K562 (cell line): ENCODE measurements at regions not wholly inside any gene's neighbourhood (a gene's known extent, or its start where the extent isn't known, plus 50 kb on each side); places are given as distances from the start of the nearest gene placed in this dataset.

Experiments
- ATAC-seq: fragments of 200-7000 bp; cut with Tn5 transposase; 3 replicates; pipeline ENCODE4 v1.9.1; 2020; ENCODE audit warnings: moderate library complexity
- BruUV-seq: library from RNA; stranded (reverse); fragments of 400-500 nt; replicated peaks from 2 replicates; lab custom pipeline; 2021; lab: Mats Ljungman, UMichigan
- CTCF ChIA-PET: fragments of 300-600 bp; formaldehyde crosslinking; extraction: SDS; loops from one replicate; lab custom pipeline; 2021; ENCODE audit warnings: low intra/inter-chr PET ratio; lab: Yijun Ruan, JAX
- POLR2A ChIA-PET: fragments of 300-600, 350-650 bp; sonication (Branson Sonifier 250); formaldehyde crosslinking; extraction: SDS; loops from one replicate; lab custom pipeline; 2021; ENCODE audit warnings: antibody characterized with exemption, inconsistent platforms; lab: Yijun Ruan, JAX
- DNase-seq, 4 experiments: peaks; one replicate each; pipeline versions ENCODE4 v3.0.0 to v3.0.0-alpha.2; 2011 to 2018; ENCODE audit warnings: low spot score in 3 of 4, mixed read lengths in 3 of 4; ENCODE audit errors: extremely low read depth in 1 of 4
- FAIRE-seq: peaks from 2 replicates; lab custom pipeline; 2011; peaks lifted over from hg19 to GRCh38; lab: Jason Lieb, UNC
- H2AFZ ChIP-seq: 2 replicates; pipeline ENCODE4 v1.6.0; 2011; ENCODE audit warnings: low read depth, low read length, control low read depth, inconsistent platforms
- H3K27ac ChIP-seq: fragments of 200-600 bp; 3 replicates; pipeline ENCODE4 v1.8.0; 2011; ENCODE audit warnings: low read depth, mild to moderate bottlenecking, control low read depth, inconsistent platforms, low read length, moderate library complexity, mixed read lengths; ENCODE audit errors: extremely low read depth
- H3K27me3 ChIP-seq, 2 experiments: fragments of 300-600 bp in 1 of 2; 2 replicates in 1 of 2; 3 replicates in 1 of 2; pipeline versions ENCODE4 v1.6.0 to v1.8.0; 2011; ENCODE audit warnings: inconsistent platforms in 2 of 2, low read length in 2 of 2, mild to moderate bottlenecking in 1 of 2, mixed read lengths in 1 of 2, moderate library complexity in 1 of 2; ENCODE audit not compliant: control insufficient read depth in 2 of 2, insufficient read depth in 2 of 2
- H3K36me3 ChIP-seq: fragments of 300-600 bp; 3 replicates; pipeline ENCODE4 v1.8.0; 2011; ENCODE audit warnings: mild to moderate bottlenecking, low read length, inconsistent platforms; ENCODE audit not compliant: control insufficient read depth, insufficient read depth
- H3K4me1 ChIP-seq, 2 experiments: fragments of 200-600 bp in 1 of 2; replicated peaks in 1 of 2; 2 replicates in 1 of 2; 3 replicates in 1 of 2; pipeline versions ENCODE4 v1.5.1 to v1.8.0; 2011; ENCODE audit warnings: inconsistent platforms in 2 of 2, low read length in 2 of 2, mild to moderate bottlenecking in 1 of 2, mixed read lengths in 1 of 2, moderate library complexity in 1 of 2; ENCODE audit not compliant: control insufficient read depth in 2 of 2, insufficient read depth in 2 of 2
- H3K4me2 ChIP-seq: 2 replicates; pipeline ENCODE4 v1.6.1; 2011; ENCODE audit warnings: low read length, control low read depth, inconsistent platforms, mixed read lengths; ENCODE audit not compliant: insufficient read depth
- H3K4me3 ChIP-seq: fragments of 200-600 bp; sonication (generic), shearing (Covaris generic); 2 replicates; pipeline ENCODE4 v1.5.1; 2016; ENCODE audit warnings: control low read depth, inconsistent platforms
- H3K79me2 ChIP-seq: fragments of 200-600 bp; 3 replicates; pipeline ENCODE4 v1.8.0; 2011; ENCODE audit warnings: low read length, inconsistent platforms; ENCODE audit not compliant: control insufficient read depth, insufficient read depth
- H3K9ac ChIP-seq, 2 experiments: 2 replicates each; pipeline versions ENCODE4 v1.6.0 to v1.6.1; 2011; ENCODE audit warnings: low read depth in 2 of 2, low read length in 2 of 2, control low read depth in 1 of 2, inconsistent platforms in 1 of 2, mild to moderate bottlenecking in 1 of 2, mixed read lengths in 1 of 2; ENCODE audit not compliant: insufficient read depth in 1 of 2
- H3K9me1 ChIP-seq: one replicate; pipeline ENCODE4 v1.6.0; 2011; ENCODE audit warnings: inconsistent platforms, mild to moderate bottlenecking, low read length, moderate library complexity; ENCODE audit not compliant: control insufficient read depth, insufficient read depth
- H3K9me3 ChIP-seq: replicated peaks from 2 replicates; pipeline ENCODE4 v1.5.1; 2011; ENCODE audit warnings: low read depth, low read length, inconsistent platforms; ENCODE audit not compliant: control insufficient read depth, insufficient read depth
- H4K20me1 ChIP-seq: replicated peaks from 2 replicates; pipeline ENCODE4 v1.6.1; 2011; ENCODE audit warnings: low read length, inconsistent platforms, mixed read lengths; ENCODE audit not compliant: control insufficient read depth, insufficient read depth
- ZNF778 ChIP-seq: fragments of 450-650 bp; formaldehyde crosslinking; IDR thresholded peaks from 2 replicates; pipeline ENCODE4 v1.4.0; 2020; ENCODE audit warnings: mild to moderate bottlenecking, moderate library complexity
- WGBS: fragments of 100-300 bp; shearing (Covaris generic); methylation state at CpG from one replicate; pipeline ENCODE4 v1.1.6; 2016; ENCODE audit warnings: low coverage, mixed read lengths; ENCODE audit not compliant: insufficient coverage; ENCODE audit errors: missing lambda C conversion rate; 5-methylcytosine and 5-hydroxymethylcytosine counted together
- in situ Hi-C: fragments of 300-500 bp; cut with MboI; formaldehyde crosslinking; loops from 4 replicates; pipeline ENCODE4 v1.15.0; 2018; ENCODE audit warnings: inconsistent platforms, mixed read lengths
- intact Hi-C: fragments of 100-400 bp; cut with micrococcal nuclease; formaldehyde crosslinking; loops from 2 replicates; pipeline ENCODE4 v1.14.2; 2022
- TF ChIP-seq, protein P1 (sequence below): fragments of 450-650 bp; conservative IDR thresholded peaks from 2 replicates; pipeline ENCODE4 v1.6.1; 2016; ENCODE audit warnings: missing genetic modification characterization, low read depth, mild to moderate bottlenecking, control low read depth, missing compliant biosample characterization
- TF ChIP-seq, protein P2 (sequence below): fragments of 450-650 bp; IDR thresholded peaks from 2 replicates; pipeline ENCODE4 v1.6.1; 2017; ENCODE audit warnings: antibody characterized with exemption

GRCh38 chr13:111508164-111508870, 187.9 kb downstream of the TEX29 start:
- POLR2A ChIA-PET, result interaction anchor here (0.7 kb wide), 1 partner anchor 35 kb away, joined by 3 read pairs; no protein-coding TSS in a partner anchor
- H3K9ac ChIP-seq, result no peak overlapping the region
- no peak for TF ChIP-seq ZNF778
- TF ChIP-seq, protein P1, sequence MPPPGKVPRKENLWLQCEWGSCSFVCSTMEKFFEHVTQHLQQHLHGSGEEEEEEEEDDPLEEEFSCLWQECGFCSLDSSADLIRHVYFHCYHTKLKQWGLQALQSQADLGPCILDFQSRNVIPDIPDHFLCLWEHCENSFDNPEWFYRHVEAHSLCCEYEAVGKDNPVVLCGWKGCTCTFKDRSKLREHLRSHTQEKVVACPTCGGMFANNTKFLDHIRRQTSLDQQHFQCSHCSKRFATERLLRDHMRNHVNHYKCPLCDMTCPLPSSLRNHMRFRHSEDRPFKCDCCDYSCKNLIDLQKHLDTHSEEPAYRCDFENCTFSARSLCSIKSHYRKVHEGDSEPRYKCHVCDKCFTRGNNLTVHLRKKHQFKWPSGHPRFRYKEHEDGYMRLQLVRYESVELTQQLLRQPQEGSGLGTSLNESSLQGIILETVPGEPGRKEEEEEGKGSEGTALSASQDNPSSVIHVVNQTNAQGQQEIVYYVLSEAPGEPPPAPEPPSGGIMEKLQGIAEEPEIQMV (tag), result peak; percentile 83
- TF ChIP-seq, protein P2, sequence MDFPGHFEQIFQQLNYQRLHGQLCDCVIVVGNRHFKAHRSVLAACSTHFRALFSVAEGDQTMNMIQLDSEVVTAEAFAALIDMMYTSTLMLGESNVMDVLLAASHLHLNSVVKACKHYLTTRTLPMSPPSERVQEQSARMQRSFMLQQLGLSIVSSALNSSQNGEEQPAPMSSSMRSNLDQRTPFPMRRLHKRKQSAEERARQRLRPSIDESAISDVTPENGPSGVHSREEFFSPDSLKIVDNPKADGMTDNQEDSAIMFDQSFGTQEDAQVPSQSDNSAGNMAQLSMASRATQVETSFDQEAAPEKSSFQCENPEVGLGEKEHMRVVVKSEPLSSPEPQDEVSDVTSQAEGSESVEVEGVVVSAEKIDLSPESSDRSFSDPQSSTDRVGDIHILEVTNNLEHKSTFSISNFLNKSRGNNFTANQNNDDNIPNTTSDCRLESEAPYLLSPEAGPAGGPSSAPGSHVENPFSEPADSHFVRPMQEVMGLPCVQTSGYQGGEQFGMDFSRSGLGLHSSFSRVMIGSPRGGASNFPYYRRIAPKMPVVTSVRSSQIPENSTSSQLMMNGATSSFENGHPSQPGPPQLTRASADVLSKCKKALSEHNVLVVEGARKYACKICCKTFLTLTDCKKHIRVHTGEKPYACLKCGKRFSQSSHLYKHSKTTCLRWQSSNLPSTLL, result peak; percentile 49; the same call in 1 of the 2 replicates
- BruUV-seq, result no TSS peak
- FAIRE-seq (no peak), ATAC-seq (no peak), DNase-seq (no peak)
- in situ Hi-C loops (no loop called here), intact Hi-C loops (no loop called here)
- no peaks in the 10 kb centered on the region for H3K36me3 ChIP-seq
- no peaks in the 10 kb centered on the region for H3K9me3 ChIP-seq
- no peaks in the 10 kb centered on the region for H3K79me2 ChIP-seq
- no peaks in the 10 kb centered on the region; a peak in 1 of 5 replicates for H3K4me1 ChIP-seq
- no peaks in the 10 kb centered on the region for H4K20me1 ChIP-seq
- H3K9me1 ChIP-seq, result no peaks in the 10 kb centered on the region
- peak overlapping the region; percentile 62 for H3K4me2 ChIP-seq
- H3K27ac ChIP-seq, result no peak overlapping the region
- WGBS, result 3% methylated on average over 16 of the region's 21 CpGs
- peak overlapping the region; percentile 68; the same call in 1 of the 2 replicates for H2AFZ ChIP-seq
- H3K27me3 ChIP-seq, result peaks cover 0 to 46% of the 10 kb centered on the region in 2 experiments; a peak in 3 of 5 replicates
- no peak overlapping the region for H3K4me3 ChIP-seq
- CTCF ChIA-PET, result no interaction called here
